CD4-positive, alpha-beta T cell (primary cell): ENCODE measurements at regions not wholly inside any gene's neighbourhood (a gene's known extent, or its start where the extent isn't known, plus 50 kb on each side); places are given as distances from the start of the nearest gene placed in this dataset.

Source experiments
- ATAC-seq: fragments of 200-7000 bp; cut with Tn5 transposase; one replicate; pipeline ENCODE4 v1.10.0; 2022; ENCODE audit warnings: mild to moderate bottlenecking; ENCODE audit not compliant: poor library complexity
- CTCF ChIA-PET: fragments of 350-600 bp; sonication (Branson Sonifier 250); formaldehyde crosslinking; loops from one replicate; lab custom pipeline; 2021; ENCODE audit warnings: antibody characterized with exemption, inconsistent platforms; lab: Charles Lee
- POLR2A ChIA-PET: fragments of 350-600 bp; sonication (Branson Sonifier 250); formaldehyde crosslinking; loops from one replicate; lab custom pipeline; 2021; ENCODE audit warnings: antibody characterized with exemption, inconsistent platforms; lab: Charles Lee
- DNase-seq, 14 experiments: peaks; one replicate each; pipeline ENCODE4 v3.0.0-alpha.2; 2013 to 2020; ENCODE audit warnings: mixed read lengths in 2 of 14
- H3K27ac ChIP-seq, 2 donors: one replicate each; pipeline versions ENCODE4 v1.5.1 to v1.7.0; 2013; ENCODE audit warnings: low read length in 2 of 2, low read depth in 1 of 2, mild to moderate bottlenecking in 1 of 2
- H3K27me3 ChIP-seq, 2 experiments: 1 replicate in 1 of 2; 2 replicates in 1 of 2; pipeline versions ENCODE4 v1.6.1 to v1.7.0; 2013; ENCODE audit warnings: low read length in 2 of 2, control low read depth in 1 of 2, mild to moderate bottlenecking in 1 of 2, moderate library complexity in 1 of 2; ENCODE audit not compliant: insufficient read depth in 2 of 2, control insufficient read depth in 1 of 2
- H3K36me3 ChIP-seq: one replicate; pipeline ENCODE4 v1.6.1; 2013; ENCODE audit warnings: low read length, control low read depth; ENCODE audit not compliant: insufficient read depth
- H3K4me1 ChIP-seq: one replicate; pipeline ENCODE4 v1.6.1; 2013; ENCODE audit warnings: low read length, control low read depth; ENCODE audit not compliant: insufficient read depth
- H3K4me3 ChIP-seq: one replicate; pipeline ENCODE4 v1.5.1; 2013; ENCODE audit warnings: mild to moderate bottlenecking, low read length, moderate library complexity
- H3K9me3 ChIP-seq, 2 experiments: 1 replicate in 1 of 2; 2 replicates in 1 of 2; pipeline versions ENCODE4 v1.6.1 to v1.7.0; 2013; ENCODE audit warnings: low read length in 2 of 2, mild to moderate bottlenecking in 2 of 2, control low read depth in 1 of 2, moderate library complexity in 1 of 2; ENCODE audit not compliant: control insufficient read depth in 1 of 2, insufficient read depth in 1 of 2
- H3K27ac Mint-ChIP-seq: one replicate; pipeline ENCODE4 v1.8.0; 2020; ENCODE audit warnings: mixed read lengths
- H3K27me3 Mint-ChIP-seq: one replicate; pipeline ENCODE4 v1.8.0; 2021; ENCODE audit warnings: mixed read lengths
- H3K36me3 Mint-ChIP-seq: one replicate; pipeline ENCODE4 v1.8.0; 2021; ENCODE audit warnings: low read depth, mixed read lengths
- H3K4me1 Mint-ChIP-seq: one replicate; pipeline ENCODE4 v1.8.0; 2021; ENCODE audit warnings: low read depth, mixed read lengths
- H3K4me3 Mint-ChIP-seq: one replicate; pipeline ENCODE4 v1.8.0; 2020; ENCODE audit warnings: mild to moderate bottlenecking, mixed read lengths
- H3K9me3 Mint-ChIP-seq: one replicate; pipeline ENCODE4 v1.8.0; 2020; ENCODE audit warnings: mixed read lengths
- intact Hi-C, 2 experiments: fragments of 100-400 bp; cut with DNase I in 1 of 2; cut with micrococcal nuclease in 1 of 2; formaldehyde crosslinking; loops; one replicate each; pipeline versions ENCODE4 v1.15.1 to v1.9.0; 2023 to 2025; cut with DNase I, micrococcal nuclease
- TF ChIP-seq, protein P1 (sequence below): fragments of 200-600 bp; IDR thresholded peaks from one replicate; pipeline ENCODE4 v1.8.0; 2022; ENCODE audit warnings: antibody characterized with exemption, mild to moderate bottlenecking

DNA sequence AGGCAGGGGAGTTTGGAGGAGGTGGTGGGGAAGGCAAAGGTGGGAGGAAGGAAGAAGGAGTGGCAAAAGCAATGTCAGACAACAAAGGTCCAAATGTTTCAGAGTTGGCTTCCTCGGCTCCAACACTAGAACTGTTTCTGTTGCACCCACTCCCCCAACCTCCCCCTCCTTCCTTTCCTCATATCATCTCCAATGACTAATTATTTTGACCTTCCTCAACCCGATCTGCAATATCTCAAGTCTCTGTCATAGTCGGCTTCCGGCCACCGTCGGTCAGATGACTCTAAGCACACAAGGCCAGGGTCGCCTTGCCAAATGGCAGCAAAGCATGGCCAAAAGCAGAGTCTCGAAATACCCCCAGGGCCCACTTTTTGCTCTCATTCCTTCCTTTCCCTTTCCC is 637.0 kb upstream of the TBX3 start:
- H3K36me3 ChIP-seq: no peaks in the 10 kb centered on the region
- no peak overlapping the region for H3K27ac Mint-ChIP-seq
- no peak for DNase-seq
- peaks cover 2% of the 10 kb centered on the region for H3K9me3 Mint-ChIP-seq
- H3K4me3 Mint-ChIP-seq: no peak overlapping the region
- no peaks in the 10 kb centered on the region for H3K36me3 Mint-ChIP-seq
- no peaks in the 10 kb centered on the region for H3K4me1 ChIP-seq
- ChIA-PET POLR2A (no interaction called here), CTCF (no interaction called here)
- no peaks in the 10 kb centered on the region for H3K4me1 Mint-ChIP-seq
- TF ChIP-seq, protein P1, sequence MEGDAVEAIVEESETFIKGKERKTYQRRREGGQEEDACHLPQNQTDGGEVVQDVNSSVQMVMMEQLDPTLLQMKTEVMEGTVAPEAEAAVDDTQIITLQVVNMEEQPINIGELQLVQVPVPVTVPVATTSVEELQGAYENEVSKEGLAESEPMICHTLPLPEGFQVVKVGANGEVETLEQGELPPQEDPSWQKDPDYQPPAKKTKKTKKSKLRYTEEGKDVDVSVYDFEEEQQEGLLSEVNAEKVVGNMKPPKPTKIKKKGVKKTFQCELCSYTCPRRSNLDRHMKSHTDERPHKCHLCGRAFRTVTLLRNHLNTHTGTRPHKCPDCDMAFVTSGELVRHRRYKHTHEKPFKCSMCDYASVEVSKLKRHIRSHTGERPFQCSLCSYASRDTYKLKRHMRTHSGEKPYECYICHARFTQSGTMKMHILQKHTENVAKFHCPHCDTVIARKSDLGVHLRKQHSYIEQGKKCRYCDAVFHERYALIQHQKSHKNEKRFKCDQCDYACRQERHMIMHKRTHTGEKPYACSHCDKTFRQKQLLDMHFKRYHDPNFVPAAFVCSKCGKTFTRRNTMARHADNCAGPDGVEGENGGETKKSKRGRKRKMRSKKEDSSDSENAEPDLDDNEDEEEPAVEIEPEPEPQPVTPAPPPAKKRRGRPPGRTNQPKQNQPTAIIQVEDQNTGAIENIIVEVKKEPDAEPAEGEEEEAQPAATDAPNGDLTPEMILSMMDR: no peak
- no peaks in the 10 kb centered on the region for H3K27me3 ChIP-seq
- H3K27ac ChIP-seq: no peak overlapping the region
- ATAC-seq: no peak
- H3K9me3 ChIP-seq: peaks cover 0 to 9% of the 10 kb centered on the region in 2 experiments
- intact Hi-C loops: no loop called here
- no peak overlapping the region for H3K4me3 ChIP-seq
- H3K27me3 Mint-ChIP-seq: no peaks in the 10 kb centered on the region

DNA sequence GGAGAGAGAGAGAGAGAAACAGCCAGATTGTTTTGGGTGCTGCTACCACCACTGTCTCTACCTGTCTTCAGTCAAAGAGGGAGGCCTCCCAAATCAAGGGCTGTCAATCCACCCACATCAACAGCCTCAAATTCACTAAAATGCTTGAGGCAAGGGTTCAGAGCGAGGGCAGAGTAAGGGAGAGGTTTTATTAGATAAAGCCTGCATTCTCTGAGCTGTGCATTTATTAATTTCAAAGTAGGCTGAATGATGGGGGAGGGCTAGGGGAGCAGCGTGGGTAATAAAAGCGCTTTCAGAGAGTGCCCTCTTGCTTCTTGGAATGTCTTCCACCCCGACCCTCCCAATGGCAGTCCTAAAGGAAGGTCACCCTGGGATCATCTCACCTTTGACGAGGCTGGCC is 636.5 kb upstream of the TBX3 start:
- H3K27me3 Mint-ChIP-seq: no peaks in the 10 kb centered on the region
- TF ChIP-seq, protein P1: no peak
- DNase-seq: no peak
- ATAC-seq: no peak
- H3K4me3 Mint-ChIP-seq: no peak overlapping the region
- Histone ChIP-seq H3K4me3 (no peak overlapping the region), H3K9me3 (peaks cover 0 to 9% of the 10 kb centered on the region in 2 experiments), H3K4me1 (no peaks in the 10 kb centered on the region), H3K36me3 (no peaks in the 10 kb centered on the region), H3K27ac (no peak overlapping the region), H3K27me3 (no peaks in the 10 kb centered on the region)
- H3K9me3 Mint-ChIP-seq: peaks cover 2% of the 10 kb centered on the region
- H3K36me3 Mint-ChIP-seq: no peaks in the 10 kb centered on the region
- intact Hi-C loops: no loop called here
- no peak overlapping the region for H3K27ac Mint-ChIP-seq
- ChIA-PET CTCF (no interaction called here), POLR2A (no interaction called here)
- no peaks in the 10 kb centered on the region for H3K4me1 Mint-ChIP-seq

DNA sequence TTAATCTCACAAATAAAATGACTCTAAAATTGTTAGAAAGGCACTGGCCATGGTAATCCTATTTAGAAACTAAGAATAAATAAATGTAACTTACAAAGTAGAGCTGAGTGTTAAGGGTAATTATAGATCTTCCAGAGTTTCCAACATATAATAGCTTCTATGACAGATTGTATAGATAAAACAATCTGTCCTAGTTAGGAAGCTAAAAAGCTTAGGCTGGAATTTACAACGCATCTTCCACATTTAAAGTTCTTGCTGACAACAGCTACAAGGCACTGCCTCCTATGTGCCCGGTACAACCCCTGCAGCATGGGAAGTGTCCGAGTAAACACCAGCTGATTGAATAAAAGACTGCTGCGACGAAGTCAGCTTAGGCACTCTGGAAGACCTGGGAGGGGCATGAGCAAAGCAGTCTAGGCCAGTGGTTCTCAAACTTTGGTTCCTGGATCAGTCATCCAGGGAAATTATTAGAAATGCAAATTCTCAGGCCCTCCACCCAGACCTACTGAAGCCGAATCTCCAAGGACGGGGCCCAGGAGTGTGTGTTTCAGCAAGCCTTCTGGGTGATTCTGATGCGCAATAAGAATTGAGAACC is 635.6 kb upstream of the TBX3 start:
- intact Hi-C loops: no loop called here
- no peak overlapping the region for H3K27ac Mint-ChIP-seq
- ChIA-PET POLR2A (no interaction called here), CTCF (no interaction called here)
- no peaks in the 10 kb centered on the region for H3K4me1 ChIP-seq
- H3K4me3 ChIP-seq: no peak overlapping the region
- H3K4me3 Mint-ChIP-seq: no peak overlapping the region
- no peaks in the 10 kb centered on the region for H3K4me1 Mint-ChIP-seq
- peaks cover 0 to 9% of the 10 kb centered on the region in 2 experiments for H3K9me3 ChIP-seq
- H3K36me3 Mint-ChIP-seq: no peaks in the 10 kb centered on the region
- DNase-seq: no peak
- no peaks in the 10 kb centered on the region for H3K9me3 Mint-ChIP-seq
- no peaks in the 10 kb centered on the region for H3K36me3 ChIP-seq
- ATAC-seq: no peak
- no peaks in the 10 kb centered on the region for H3K27me3 Mint-ChIP-seq
- no peaks in the 10 kb centered on the region for H3K27me3 ChIP-seq
- TF ChIP-seq, protein P1: no peak
- H3K27ac ChIP-seq: no peak overlapping the region
